AG04449 (cell line): ENCODE measurements at regions not wholly inside any gene's neighbourhood (a gene's known extent, or its start where the extent isn't known, plus 50 kb on each side); places are given as distances from the start of the nearest gene placed in this dataset.

ENCODE experiments used
- CTCF ChIA-PET: fragments of 350-600 bp; formaldehyde crosslinking; extraction: SDS; loops from one replicate; lab custom pipeline; 2021; ENCODE audit warnings: antibody characterized with exemption; lab: Yijun Ruan, JAX
- POLR2A ChIA-PET: fragments of 400-600, 350-600 bp; formaldehyde crosslinking; extraction: SDS; loops from one replicate; lab custom pipeline; 2020; ENCODE audit warnings: antibody characterized with exemption, inconsistent platforms; lab: Yijun Ruan, JAX
- DNase-seq: peaks from one replicate; pipeline ENCODE4 v3.0.0-alpha.2; 2010; ENCODE audit warnings: low read depth, low spot score
- H3K4me3 ChIP-seq: 2 replicates; pipeline ENCODE4 v1.5.1; 2011; ENCODE audit warnings: low read depth, mild to moderate bottlenecking, control low read depth, low read length
- CTCF ChIP-seq: IDR thresholded peaks from one replicate; pipeline ENCODE4 v1.5.1; 2011; ENCODE audit warnings: mild to moderate bottlenecking, moderate library complexity, low read length, control low read depth, inconsistent platforms; ENCODE audit not compliant: insufficient read depth; ENCODE audit errors: missing control alignments

DNA sequence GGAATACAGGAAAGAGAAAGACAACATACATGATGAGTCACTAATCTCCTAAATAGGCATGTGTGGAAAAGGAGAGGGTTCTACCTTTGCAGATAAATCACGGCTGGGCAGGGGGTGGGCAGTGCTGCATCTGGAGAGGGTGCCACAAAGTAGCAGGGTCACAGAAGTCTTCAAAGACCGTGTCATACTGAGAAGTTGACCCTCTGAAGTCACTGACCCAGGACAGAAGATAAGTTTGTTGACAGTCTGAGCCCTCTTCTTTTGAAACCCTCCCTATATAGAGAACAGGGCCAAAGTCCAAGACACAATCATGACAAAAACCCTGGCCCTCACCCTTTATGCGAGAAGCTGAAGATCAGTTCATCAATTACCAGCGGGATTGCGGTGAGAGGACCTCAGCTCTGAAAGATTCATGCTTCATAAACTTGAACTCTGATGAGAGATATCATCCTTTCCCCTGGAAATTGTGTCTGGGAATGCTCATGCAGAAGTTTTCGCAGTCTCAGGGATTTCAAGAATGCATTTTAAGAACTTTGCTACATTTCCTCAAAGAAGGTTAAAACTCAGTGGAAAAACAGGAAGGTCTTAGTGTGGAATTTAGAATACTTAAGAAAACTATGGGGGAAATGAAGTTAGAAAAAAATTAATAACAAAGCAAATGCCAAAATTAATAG, 129.5 kb downstream of the FAM124B start:
- CTCF ChIA-PET: interaction anchor here (1.0 to 1.9 kb wide), 3 partner anchors 10 to 279 kb away, joined by 3 to 8 read pairs (median 4); no protein-coding TSS in a partner anchor
- no peak for TF ChIP-seq CTCF
- no peak overlapping the region for H3K4me3 ChIP-seq
- DNase-seq: no peak
- POLR2A ChIA-PET: no interaction called here

DNA sequence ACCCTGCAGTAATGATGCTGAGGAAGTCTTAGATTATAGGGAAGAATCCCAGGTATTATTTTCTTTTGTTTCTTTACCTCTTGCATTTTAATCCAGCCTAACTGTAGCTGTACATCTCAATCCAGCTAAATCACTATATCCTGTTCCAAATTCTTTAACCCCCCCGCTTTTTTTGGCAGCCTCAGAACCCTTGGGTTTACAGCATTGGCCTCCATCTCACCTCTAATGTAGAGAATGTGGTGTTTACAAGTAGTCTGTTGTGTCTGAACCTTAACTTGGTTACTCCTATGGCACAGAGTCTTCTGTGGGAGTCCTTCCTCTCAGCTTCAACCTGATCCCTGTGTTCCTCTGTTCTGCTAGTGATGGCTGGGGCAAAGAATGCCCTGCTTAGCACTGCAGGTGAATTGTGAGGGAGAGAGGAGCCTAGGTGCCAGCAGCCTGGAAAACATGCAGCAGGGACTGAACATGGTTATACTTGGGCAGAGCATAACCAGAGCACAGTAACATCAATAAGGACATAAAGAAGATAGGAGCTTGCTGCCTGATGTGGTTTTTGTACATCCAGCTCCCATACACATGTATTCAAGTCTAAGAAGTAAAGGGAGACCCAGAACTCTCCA, 130.2 kb downstream of the FAM124B start:
- CTCF ChIA-PET: interaction anchor here (1.0 to 1.9 kb wide), 5 partner anchors 11 to 279 kb away, joined by 3 to 8 read pairs (median 4); no protein-coding TSS in a partner anchor

DNA sequence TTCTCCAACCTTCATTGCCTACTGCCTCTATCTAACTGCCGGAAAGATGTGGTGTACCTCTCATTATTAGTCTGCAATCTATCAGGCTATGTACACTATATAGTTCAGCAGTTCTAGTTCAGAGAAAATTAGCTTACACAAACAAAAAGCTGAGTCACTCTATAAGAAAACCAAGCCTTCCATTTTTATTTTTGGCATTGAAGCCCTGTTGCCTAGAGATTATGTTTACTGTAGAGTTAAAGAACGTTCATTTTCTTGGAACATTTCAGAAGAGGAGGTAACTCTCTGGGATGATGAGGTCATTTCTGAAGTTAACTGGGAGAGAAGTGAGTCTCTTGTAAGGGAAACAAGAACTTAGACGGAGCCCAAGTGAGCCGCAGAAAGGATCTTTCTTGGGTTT, 133.5 kb downstream of the FAM124B start:
- CTCF ChIA-PET: interaction anchor here (0.7 to 1.9 kb wide), 3 partner anchors 15 to 275 kb away, joined by 3 to 5 read pairs (median 4); partner anchors contain the start of gene SERPINE2
- POLR2A ChIA-PET: no interaction called here
- DNase-seq: peak; percentile 75
- no peak overlapping the region for H3K4me3 ChIP-seq
- no peak for TF ChIP-seq CTCF

More for the DNA sequence above, 130.2 kb downstream of the FAM124B start:
- no peak for TF ChIP-seq CTCF
- POLR2A ChIA-PET: no interaction called here
- no peak for DNase-seq
- no peak overlapping the region for H3K4me3 ChIP-seq

DNA sequence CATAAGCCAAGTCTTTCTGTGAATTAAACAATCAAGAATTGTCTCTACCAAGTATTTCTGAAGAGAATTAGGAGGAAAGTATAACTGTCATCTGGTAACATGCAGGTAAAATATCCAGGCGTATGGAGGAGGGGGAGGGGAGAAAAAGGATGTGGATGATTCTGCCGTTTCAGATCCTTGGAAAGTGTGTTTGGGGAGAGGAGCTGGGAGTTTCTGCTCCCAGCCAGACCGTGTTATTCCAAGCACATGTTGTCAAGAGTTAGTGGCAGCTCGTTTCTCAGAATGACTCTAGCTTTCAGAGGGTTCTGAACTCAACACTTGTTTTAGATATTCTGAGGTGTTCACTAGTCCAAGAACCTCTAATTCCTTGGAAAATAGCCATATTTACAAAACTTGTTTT, 137.6 kb downstream of the FAM124B start:
- no peak for TF ChIP-seq CTCF
- ChIA-PET POLR2A (no interaction called here), CTCF (interaction anchor here (0.6 to 4.5 kb wide), 3 partner anchors 14 to 270 kb away, joined by 3 to 24 read pairs (median 3); no protein-coding TSS in a partner anchor)
- H3K4me3 ChIP-seq: no peak overlapping the region
- no peak for DNase-seq

- no peak for TF ChIP-seq CTCF
- CTCF ChIA-PET: interaction anchor here (0.6 to 4.5 kb wide), 4 partner anchors 15 to 270 kb away, joined by 3 to 24 read pairs (median 3); no protein-coding TSS in a partner anchor
- POLR2A ChIA-PET: no interaction called here
- no peak overlapping the region for H3K4me3 ChIP-seq
- DNase-seq: peak; percentile 38
Observed at GRCh38 chr2:224263571-224264043, 138.3 kb downstream of the FAM124B start.

DNA sequence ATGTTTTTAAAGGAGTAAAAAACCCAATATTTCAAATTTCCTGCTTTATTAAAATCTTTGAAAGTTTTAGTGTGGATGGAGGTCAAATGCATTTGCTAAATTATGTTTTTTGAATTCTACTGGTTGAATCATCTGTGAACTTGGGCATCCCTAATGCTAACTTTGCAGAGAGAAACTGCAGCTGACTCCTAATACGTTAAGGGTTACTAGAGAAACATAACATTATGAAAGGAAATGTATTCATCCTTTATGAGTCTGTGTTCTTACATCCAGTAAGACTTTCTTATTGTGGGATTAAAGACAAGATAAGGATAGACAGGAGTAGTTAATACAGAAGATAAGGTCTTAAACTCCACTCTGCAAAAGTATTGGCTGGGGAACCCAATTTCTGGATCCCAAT, 140.6 kb downstream of the FAM124B start:
- ChIA-PET POLR2A (no interaction called here), CTCF (no interaction called here)
- no peak overlapping the region for H3K4me3 ChIP-seq
- DNase-seq: peak; percentile 29
- TF ChIP-seq CTCF: no peak
